ENCODE measurements at regions not wholly inside any gene's neighbourhood (a gene's known extent, or its start where the extent isn't known, plus 50 kb on each side); places are given as distances from the start of the nearest gene placed in this dataset.

DNA sequence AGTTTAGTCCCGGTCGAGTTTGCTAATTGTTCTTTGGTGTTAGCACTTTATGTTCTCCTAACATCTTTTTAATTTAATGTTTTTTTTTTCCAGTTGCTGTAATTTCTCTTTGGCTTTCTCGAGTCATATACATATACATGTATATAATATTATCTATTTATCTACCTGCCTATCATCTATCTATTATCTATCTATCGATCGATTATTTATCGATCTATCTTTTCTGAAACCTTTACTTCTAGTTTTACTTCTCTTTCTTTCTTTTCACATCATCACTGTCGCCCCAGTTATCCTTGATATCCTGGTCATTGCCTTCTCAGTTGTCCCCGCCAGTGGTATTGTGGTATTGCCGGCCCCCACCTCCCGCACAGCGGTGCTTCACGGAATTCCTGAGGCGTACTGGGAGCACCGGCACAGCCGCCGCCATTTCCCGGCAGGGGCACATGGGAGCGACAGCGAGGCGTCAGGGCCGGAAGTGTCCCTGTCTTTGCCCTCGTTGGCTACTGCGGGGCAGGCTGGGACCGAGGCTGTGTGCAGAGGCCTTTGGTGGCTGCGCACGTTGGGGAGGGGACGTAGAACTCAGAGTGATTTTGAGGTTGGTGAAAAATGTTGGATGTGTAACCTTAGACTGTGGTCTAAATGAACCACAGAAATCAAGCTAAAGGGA, 101.1 kb downstream of the NUF2 start:
- TF ChIP-seq, protein P1, sequence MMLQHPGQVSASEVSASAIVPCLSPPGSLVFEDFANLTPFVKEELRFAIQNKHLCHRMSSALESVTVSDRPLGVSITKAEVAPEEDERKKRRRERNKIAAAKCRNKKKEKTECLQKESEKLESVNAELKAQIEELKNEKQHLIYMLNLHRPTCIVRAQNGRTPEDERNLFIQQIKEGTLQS (CRISPR knock-in tag; conservative IDR thresholded peaks at IDR 0.05) = no peak
- TF ChIP-seq, protein P2, sequence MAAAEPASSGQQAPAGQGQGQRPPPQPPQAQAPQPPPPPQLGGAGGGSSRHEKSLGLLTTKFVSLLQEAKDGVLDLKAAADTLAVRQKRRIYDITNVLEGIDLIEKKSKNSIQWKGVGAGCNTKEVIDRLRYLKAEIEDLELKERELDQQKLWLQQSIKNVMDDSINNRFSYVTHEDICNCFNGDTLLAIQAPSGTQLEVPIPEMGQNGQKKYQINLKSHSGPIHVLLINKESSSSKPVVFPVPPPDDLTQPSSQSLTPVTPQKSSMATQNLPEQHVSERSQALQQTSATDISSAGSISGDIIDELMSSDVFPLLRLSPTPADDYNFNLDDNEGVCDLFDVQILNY (CRISPR knock-in tag; IDR thresholded peaks at IDR 0.05) = no peak
- TF ChIP-seq ZBTB21 (CRISPR knock-in tag; IDR thresholded peaks at IDR 0.05; ENCODE audit: borderline replicate concordance) = no peak
- TF ChIP-seq, protein P3, sequence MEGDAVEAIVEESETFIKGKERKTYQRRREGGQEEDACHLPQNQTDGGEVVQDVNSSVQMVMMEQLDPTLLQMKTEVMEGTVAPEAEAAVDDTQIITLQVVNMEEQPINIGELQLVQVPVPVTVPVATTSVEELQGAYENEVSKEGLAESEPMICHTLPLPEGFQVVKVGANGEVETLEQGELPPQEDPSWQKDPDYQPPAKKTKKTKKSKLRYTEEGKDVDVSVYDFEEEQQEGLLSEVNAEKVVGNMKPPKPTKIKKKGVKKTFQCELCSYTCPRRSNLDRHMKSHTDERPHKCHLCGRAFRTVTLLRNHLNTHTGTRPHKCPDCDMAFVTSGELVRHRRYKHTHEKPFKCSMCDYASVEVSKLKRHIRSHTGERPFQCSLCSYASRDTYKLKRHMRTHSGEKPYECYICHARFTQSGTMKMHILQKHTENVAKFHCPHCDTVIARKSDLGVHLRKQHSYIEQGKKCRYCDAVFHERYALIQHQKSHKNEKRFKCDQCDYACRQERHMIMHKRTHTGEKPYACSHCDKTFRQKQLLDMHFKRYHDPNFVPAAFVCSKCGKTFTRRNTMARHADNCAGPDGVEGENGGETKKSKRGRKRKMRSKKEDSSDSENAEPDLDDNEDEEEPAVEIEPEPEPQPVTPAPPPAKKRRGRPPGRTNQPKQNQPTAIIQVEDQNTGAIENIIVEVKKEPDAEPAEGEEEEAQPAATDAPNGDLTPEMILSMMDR (IDR thresholded peaks at IDR 0.05) = no peak
- TF ChIP-seq, protein P4, sequence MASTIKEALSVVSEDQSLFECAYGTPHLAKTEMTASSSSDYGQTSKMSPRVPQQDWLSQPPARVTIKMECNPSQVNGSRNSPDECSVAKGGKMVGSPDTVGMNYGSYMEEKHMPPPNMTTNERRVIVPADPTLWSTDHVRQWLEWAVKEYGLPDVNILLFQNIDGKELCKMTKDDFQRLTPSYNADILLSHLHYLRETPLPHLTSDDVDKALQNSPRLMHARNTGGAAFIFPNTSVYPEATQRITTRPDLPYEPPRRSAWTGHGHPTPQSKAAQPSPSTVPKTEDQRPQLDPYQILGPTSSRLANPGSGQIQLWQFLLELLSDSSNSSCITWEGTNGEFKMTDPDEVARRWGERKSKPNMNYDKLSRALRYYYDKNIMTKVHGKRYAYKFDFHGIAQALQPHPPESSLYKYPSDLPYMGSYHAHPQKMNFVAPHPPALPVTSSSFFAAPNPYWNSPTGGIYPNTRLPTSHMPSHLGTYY (CRISPR knock-in tag; IDR thresholded peaks at IDR 0.05) = no peak

All from WTC11 (cell line).